ENCODE measurements at regions not wholly inside any gene's neighbourhood (a gene's known extent, or its start where the extent isn't known, plus 50 kb on each side); places are given as distances from the start of the nearest gene placed in this dataset.

DNA sequence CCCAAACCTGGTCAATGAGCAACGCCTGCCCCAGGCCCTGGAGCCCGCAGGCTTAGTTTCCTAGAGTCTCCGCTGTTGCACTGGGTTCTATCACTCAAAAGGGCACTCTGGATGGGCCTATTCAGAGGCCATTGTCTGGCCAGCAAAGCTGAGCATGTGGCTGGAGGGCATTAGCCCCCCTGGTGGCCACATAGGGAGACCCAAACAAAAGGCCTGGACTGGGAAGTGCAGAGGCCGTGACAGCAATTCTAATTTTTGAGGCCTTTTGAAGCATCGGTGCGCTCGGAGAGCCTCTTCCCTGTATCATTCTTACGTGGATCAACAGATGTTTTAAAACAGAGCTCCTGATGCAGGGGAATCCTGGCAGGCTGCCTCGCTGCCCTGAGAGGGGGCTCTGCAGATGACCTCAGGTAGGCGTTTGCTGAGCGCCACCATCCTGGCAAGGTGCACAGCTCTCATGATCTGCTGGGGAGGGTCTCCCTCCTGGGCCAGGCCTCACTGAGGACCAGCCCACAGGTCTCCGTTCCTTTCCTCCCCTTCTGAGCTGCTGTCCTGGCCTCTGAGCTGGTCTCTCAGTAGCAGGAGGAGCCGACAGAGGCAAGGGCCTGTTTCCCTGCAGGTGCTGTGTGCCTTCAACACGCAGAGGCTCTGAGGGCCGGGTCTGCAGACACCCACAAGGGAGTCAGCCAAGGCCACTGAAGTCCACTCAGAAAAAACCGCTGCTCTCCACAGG is 190.5 kb downstream of the URI1 start:
- Mint-ChIP-seq H3K9me3 (ENCODE audit: unreplicated experiment) (peaks cover 1% of the 10 kb centered on the region), H3K27me3 (ENCODE audit: low read depth, unreplicated experiment) (peaks cover 17% of the 10 kb centered on the region), H3K36me3 (ENCODE audit: low read depth, unreplicated experiment) (no peaks in the 10 kb centered on the region), H3K4me1 (ENCODE audit: low read depth, unreplicated experiment) (peaks cover 8% of the 10 kb centered on the region), H3K4me3 (ENCODE audit: unreplicated experiment) (no peak overlapping the region), H3K27ac (ENCODE audit: unreplicated experiment) (no peak overlapping the region)
- Histone ChIP-seq H3K4me3 (ENCODE audit: insufficient read depth, low read depth, low read length) (no peak overlapping the region), H3K4me1 (ENCODE audit: insufficient read depth, low read length) (no peaks in the 10 kb centered on the region), H4K20me1 (ENCODE audit: insufficient read depth, low read length) (no peaks in the 10 kb centered on the region), H3K36me3 (ENCODE audit: insufficient read depth, low read length) (no peaks in the 10 kb centered on the region), H3K79me2 (ENCODE audit: insufficient read depth, low read length) (no peaks in the 10 kb centered on the region), H2AFZ (ENCODE audit: low read depth, low read length) (no peak overlapping the region), H3K27ac (ENCODE audit: low read depth, low read length) (no peak overlapping the region), H3K4me2 (ENCODE audit: low read length) (no peak overlapping the region), H3K27me3 (ENCODE audit: insufficient read depth, low read length) (no peaks in the 10 kb centered on the region), H3K9ac (ENCODE audit: low read length) (no peak overlapping the region), H3K9me3 (ENCODE audit: insufficient read depth, low read depth, low read length) (no peaks in the 10 kb centered on the region)
- no peak for FAIRE-seq
- no peak for DNase-seq (ENCODE audit: low read depth)
- TF ChIP-seq, protein P1, sequence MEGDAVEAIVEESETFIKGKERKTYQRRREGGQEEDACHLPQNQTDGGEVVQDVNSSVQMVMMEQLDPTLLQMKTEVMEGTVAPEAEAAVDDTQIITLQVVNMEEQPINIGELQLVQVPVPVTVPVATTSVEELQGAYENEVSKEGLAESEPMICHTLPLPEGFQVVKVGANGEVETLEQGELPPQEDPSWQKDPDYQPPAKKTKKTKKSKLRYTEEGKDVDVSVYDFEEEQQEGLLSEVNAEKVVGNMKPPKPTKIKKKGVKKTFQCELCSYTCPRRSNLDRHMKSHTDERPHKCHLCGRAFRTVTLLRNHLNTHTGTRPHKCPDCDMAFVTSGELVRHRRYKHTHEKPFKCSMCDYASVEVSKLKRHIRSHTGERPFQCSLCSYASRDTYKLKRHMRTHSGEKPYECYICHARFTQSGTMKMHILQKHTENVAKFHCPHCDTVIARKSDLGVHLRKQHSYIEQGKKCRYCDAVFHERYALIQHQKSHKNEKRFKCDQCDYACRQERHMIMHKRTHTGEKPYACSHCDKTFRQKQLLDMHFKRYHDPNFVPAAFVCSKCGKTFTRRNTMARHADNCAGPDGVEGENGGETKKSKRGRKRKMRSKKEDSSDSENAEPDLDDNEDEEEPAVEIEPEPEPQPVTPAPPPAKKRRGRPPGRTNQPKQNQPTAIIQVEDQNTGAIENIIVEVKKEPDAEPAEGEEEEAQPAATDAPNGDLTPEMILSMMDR (IDR thresholded peaks at IDR 0.05; ENCODE audit: insufficient read depth, low read depth, low read length): no peak
- no peak for TF ChIP-seq EZH2 (IDR thresholded peaks at IDR 0.05; ENCODE audit: insufficient read depth, low read length)

DNA sequence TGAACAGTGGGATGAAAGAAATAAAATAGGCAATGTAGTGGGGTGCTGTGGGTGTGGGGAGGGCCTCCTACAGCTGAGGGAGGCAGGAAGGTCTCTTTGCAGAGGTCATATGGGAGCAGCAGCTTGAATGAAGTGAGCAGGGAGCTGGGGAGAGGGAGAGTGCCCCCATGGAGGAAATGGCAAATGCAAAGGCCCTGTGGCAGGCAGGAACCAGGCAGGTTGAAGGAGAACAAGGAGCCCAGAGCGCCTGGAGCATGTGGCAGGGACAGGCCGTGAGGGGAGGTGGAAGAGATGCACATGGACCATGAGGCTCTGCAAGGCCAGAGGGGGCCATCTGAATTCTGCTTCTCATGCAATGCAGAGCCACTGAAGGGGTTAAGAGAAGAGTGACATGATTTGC is 191.8 kb downstream of the URI1 start:
- no peaks in the 10 kb centered on the region for H3K36me3 Mint-ChIP-seq (ENCODE audit: low read depth, unreplicated experiment)
- FAIRE-seq (no peak), DNase-seq (ENCODE audit: low read depth) (no peak)
- Histone ChIP-seq H3K27ac (ENCODE audit: low read depth, low read length) (no peak overlapping the region), H3K36me3 (ENCODE audit: insufficient read depth, low read length) (no peaks in the 10 kb centered on the region), H3K27me3 (ENCODE audit: insufficient read depth, low read length) (no peaks in the 10 kb centered on the region), H3K4me1 (ENCODE audit: insufficient read depth, low read length) (no peaks in the 10 kb centered on the region), H3K9me3 (ENCODE audit: insufficient read depth, low read depth, low read length) (no peaks in the 10 kb centered on the region), H3K4me3 (ENCODE audit: insufficient read depth, low read depth, low read length) (no peak overlapping the region), H4K20me1 (ENCODE audit: insufficient read depth, low read length) (no peaks in the 10 kb centered on the region), H3K79me2 (ENCODE audit: insufficient read depth, low read length) (no peaks in the 10 kb centered on the region), H3K9ac (ENCODE audit: low read length) (no peak overlapping the region), H3K4me2 (ENCODE audit: low read length) (no peak overlapping the region), H2AFZ (ENCODE audit: low read depth, low read length) (no peak overlapping the region)
- H3K4me1 Mint-ChIP-seq (ENCODE audit: low read depth, unreplicated experiment): peaks cover 8% of the 10 kb centered on the region
- peaks cover 1% of the 10 kb centered on the region for H3K9me3 Mint-ChIP-seq (ENCODE audit: unreplicated experiment)
- H3K27ac Mint-ChIP-seq (ENCODE audit: unreplicated experiment): no peak overlapping the region
- no peak for TF ChIP-seq EZH2 (IDR thresholded peaks at IDR 0.05; ENCODE audit: insufficient read depth, low read length)
- TF ChIP-seq, protein P1 (IDR thresholded peaks at IDR 0.05; ENCODE audit: insufficient read depth, low read depth, low read length): no peak
- H3K4me3 Mint-ChIP-seq (ENCODE audit: unreplicated experiment): no peak overlapping the region
- H3K27me3 Mint-ChIP-seq (ENCODE audit: low read depth, unreplicated experiment): peaks cover 20% of the 10 kb centered on the region

DNA sequence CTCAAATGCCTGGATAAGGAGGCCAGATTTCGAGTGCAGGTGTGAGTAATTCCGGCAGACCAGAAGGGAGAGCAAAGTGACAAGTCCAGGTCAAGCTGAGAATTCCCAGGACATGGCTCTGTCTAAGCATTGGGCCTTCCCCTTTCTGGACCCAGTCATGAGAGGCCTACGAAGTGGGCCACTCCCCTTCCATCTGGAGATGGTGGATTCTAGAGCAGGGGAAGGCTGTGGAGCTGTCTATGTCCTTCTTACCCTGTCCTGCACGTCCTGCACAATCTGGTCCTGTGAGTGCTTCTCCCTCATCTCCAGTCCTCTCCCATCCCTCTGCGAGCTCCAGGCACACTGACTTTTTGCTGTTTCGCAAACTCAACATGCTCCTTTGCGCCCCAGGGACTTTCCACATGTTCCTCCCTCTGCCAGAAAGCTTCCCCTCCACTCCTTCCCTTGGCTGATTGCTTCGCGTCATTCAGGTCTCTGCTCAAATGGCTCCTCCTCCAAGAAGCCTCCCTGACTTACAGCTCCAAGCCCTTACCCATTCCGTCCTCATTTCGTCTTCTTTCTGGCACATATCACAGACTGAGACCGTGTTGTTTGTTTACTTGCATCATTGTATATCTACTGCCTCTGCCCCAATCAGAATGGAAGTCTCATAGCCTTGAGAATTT is 193.2 kb downstream of the URI1 start:
- no peak overlapping the region for H3K27ac ChIP-seq (ENCODE audit: low read depth, low read length)
- peaks cover 8% of the 10 kb centered on the region for H3K4me1 Mint-ChIP-seq (ENCODE audit: low read depth, unreplicated experiment)
- no peak overlapping the region for H3K9ac ChIP-seq (ENCODE audit: low read length)
- no peak overlapping the region for H3K4me2 ChIP-seq (ENCODE audit: low read length)
- no peak overlapping the region for H3K4me3 ChIP-seq (ENCODE audit: insufficient read depth, low read depth, low read length)
- no peaks in the 10 kb centered on the region for H3K4me1 ChIP-seq (ENCODE audit: insufficient read depth, low read length)
- H3K27ac Mint-ChIP-seq (ENCODE audit: unreplicated experiment): no peak overlapping the region
- no peaks in the 10 kb centered on the region for H4K20me1 ChIP-seq (ENCODE audit: insufficient read depth, low read length)
- H3K4me3 Mint-ChIP-seq (ENCODE audit: unreplicated experiment): no peak overlapping the region
- no peak for TF ChIP-seq EZH2 (IDR thresholded peaks at IDR 0.05; ENCODE audit: insufficient read depth, low read length)
- TF ChIP-seq, protein P1 (IDR thresholded peaks at IDR 0.05; ENCODE audit: insufficient read depth, low read depth, low read length): no peak
- H3K79me2 ChIP-seq (ENCODE audit: insufficient read depth, low read length): no peaks in the 10 kb centered on the region
- peaks cover 20% of the 10 kb centered on the region for H3K27me3 Mint-ChIP-seq (ENCODE audit: low read depth, unreplicated experiment)
- no peaks in the 10 kb centered on the region for H3K27me3 ChIP-seq (ENCODE audit: insufficient read depth, low read length)
- H3K9me3 ChIP-seq (ENCODE audit: insufficient read depth, low read depth, low read length): no peaks in the 10 kb centered on the region
- peaks cover 1% of the 10 kb centered on the region for H3K9me3 Mint-ChIP-seq (ENCODE audit: unreplicated experiment)
- no peak overlapping the region for H2AFZ ChIP-seq (ENCODE audit: low read depth, low read length)
- H3K36me3 Mint-ChIP-seq (ENCODE audit: low read depth, unreplicated experiment): no peaks in the 10 kb centered on the region
- FAIRE-seq: no peak
- DNase-seq (ENCODE audit: low read depth): no peak
- H3K36me3 ChIP-seq (ENCODE audit: insufficient read depth, low read length): no peaks in the 10 kb centered on the region
